GM18951 (cell line): ENCODE measurements at regions not wholly inside any gene's neighbourhood (a gene's known extent, or its start where the extent isn't known, plus 50 kb on each side); places are given as distances from the start of the nearest gene placed in this dataset.

Experiments
- POLR2A ChIP-seq: IDR thresholded peaks from 4 replicates; pipeline ENCODE4 v1.6.1; 2011; ENCODE audit warnings: mild to moderate bottlenecking; ENCODE audit not compliant: insufficient read length, insufficient read depth; ENCODE audit errors: extremely low read depth
- in situ Hi-C: fragments of 300-500 bp; cut with MboI; formaldehyde crosslinking; loops from one replicate; pipeline ENCODE4 v1.12.0; 2022; ENCODE audit warnings: low sequenced_read_pairs, mixed read lengths, inconsistent platforms; ENCODE audit not compliant: unreplicated experiment

DNA sequence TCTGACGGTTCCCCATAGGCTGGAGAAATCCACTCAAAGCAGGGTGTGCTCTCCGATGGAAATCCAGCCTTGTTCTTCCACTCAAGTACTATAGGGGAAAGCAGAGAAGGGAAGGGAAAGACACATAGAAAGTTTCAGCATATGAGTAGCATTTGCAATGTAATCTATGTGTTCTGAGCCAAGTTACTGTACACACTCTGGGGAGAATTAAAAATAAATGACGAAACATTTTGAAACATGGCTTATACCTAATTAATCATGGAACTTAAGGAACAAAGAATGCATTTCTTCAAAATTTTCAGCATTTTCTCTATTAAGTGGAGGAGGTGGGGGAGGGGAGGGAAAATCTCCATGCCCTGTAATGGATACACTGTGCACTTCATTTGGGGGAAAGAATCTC, 198.1 kb upstream of the HABP2 start:
- TF ChIP-seq POLR2A = no peak

DNA sequence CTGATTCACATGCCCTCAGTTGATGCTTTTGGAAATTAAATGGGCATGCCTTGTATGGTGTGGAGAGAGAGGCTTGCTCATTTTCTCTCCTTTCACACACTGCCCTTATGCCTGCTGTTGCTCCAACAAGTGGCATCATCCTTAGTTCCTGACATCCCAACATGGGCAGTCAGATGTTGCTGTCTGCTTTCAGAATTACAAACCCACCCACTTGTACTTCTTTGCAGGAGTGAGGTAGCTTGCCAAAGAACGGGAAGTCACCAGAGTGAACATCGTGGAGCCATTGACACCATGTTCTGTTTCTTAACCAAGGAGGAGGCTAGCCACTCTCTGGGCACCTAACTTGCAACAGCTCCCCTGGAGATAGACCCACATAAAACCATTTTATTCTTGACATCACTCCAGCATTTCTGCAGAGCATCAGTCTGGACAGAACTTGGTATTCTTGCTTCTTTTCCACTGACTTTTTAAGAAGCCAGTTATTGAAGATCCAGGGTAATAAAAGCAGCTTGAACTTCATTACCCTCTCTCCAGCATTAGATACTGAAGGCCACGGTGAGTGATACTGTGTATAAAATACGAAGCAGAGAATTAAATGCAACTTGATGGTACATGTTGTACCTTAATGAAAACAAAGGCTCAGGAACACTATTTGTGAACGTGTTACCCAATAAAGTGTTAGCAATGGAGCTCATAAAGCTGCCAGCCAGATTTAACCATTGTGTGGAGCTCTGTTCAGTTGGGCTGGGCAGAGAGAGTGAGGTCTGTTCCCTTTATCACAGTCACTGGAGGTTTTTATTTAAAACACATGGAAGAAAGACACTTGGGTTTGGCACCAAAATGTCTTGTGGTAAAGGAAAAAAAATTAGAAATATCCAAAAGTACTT, 195.8 kb upstream of the HABP2 start:
- TF ChIP-seq POLR2A = no peak
- in situ Hi-C loops = no loop called here

More for the DNA sequence above, 198.1 kb upstream of the HABP2 start:
- in situ Hi-C loops = no loop called here

DNA sequence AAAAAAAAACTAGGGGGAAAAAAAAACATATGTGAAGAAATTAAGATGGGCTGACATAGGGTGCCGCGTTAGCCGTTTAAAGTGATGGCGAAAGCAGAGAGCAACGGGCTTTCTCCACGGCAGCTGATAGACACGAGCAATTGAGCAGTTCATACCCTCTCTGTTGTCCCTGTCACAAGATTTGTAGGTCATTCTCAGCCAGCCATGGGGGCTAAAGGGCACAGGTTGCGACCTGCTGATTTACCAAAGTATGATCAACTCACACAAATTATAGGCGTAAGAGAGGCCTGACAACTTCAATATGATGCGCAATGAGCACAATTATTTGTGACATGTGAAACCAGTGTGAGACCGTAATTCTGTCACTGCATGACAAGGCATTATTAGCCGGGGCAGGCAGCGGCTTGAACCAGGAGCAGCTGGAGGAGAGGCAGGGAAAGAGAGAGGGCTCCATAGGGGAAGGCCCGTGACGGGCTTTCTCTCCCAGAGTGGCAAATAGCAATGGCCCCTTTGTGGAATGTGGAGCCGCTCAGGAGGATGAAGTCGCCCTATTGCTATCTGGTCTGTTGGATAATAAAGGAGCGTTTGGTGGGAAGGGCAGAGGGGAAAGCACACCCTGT, 195.1 kb upstream of the HABP2 start:
- no peak for TF ChIP-seq POLR2A

DNA sequence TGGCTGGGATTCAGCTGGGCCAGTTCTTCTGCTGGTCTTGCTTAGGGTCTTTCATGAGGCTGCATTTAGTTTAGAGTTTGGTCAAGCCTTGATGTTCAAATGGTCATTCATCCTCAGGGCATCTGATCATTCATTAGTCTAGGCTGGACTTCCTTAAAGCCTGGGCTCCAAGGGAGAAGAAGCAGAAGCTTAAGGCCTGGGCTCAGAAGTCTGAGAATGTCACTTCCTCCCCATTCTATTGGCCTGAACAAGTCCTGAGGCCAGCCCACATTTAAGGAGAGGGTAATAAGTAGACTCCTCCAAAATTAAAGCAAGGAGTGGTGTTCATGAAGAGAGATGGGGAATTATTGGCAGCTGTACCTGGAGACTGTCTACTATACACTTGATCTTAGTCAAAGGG, 193.2 kb upstream of the HABP2 start:
- no peak for TF ChIP-seq POLR2A
- in situ Hi-C loops = no loop called here

More for the DNA sequence above, 195.1 kb upstream of the HABP2 start:
- in situ Hi-C loops = no loop called here

DNA sequence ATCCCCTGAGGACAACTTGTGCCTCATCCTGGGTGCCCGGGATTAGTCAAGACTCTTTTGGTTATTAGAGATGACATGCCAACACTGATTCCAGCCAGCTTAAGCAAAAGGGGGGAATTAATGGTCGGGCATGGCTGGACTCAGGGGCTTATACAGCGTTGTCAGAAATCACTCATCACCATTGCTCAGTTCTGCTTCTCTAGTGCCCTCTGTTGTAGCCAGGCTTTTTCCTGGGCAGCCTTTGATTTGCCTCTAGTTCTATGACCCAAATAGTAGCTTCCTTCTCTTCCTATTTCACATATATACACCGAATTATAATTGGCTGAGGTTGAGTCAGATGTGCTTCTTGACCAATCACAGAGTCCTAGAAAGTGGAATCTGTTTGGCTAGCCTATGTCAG, 192.0 kb upstream of the HABP2 start:
- TF ChIP-seq POLR2A = no peak
- in situ Hi-C loops = no loop called here

- in situ Hi-C loops = no loop called here
Measured at GRCh38 chr10:113362645-113363091, 190.2 kb upstream of the HABP2 start.

GRCh38 chr10:113364227-113364626, 188.6 kb upstream of the HABP2 start:
- in situ Hi-C loops = no loop called here

More at GRCh38 chr10:113362645-113363091, 190.2 kb upstream of the HABP2 start:
- no peak for TF ChIP-seq POLR2A

DNA sequence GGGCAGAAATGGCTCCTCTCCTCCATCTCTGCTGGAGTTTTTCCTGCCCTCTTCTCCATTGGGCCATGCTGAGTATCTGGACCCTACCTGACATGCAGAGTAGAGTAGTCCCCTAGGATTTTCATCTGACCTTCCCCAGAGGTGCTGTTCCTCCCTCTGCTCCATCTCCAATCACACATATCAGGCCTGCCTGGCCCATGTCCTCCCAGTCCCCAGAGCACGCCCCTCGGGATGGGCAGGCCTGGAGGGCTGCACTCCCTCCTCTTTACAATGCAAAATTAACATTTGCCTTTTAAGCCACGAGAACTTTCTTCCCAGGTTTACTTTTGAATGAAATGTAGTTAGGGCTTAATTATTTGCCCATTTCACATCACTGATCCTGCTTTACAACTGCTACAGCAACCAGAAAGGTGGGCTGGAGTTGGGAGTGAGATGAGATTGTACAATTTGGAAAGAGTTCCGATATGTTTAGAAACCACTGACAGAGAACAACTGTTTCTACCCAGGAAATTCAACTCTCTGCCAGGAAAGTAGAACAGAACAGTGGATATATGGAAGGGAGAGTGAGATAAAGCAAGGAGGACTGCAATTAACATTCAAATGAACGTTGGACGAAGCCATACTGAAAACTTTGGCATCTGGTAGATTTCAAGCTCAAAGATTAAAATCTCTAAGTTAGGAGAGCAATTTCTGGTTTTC, 184.0 kb upstream of the HABP2 start:
- TF ChIP-seq POLR2A = no peak

More at GRCh38 chr10:113364227-113364626, 188.6 kb upstream of the HABP2 start:
- TF ChIP-seq POLR2A = no peak

DNA sequence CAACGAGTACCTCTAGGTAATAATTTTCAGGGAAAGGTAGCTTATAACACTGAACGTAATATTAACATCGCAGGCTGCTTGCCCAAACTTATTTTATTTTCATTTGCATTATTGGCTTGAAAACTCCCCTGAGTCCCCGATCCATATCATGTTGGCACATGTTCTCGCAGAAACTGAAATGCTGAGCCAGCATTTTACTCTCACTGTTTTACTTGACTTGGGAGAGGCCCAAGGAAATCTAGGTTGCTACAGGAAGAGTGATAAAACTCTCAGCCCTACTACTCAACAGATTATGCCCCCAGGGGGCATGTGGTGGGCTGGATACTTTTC, 183.5 kb upstream of the HABP2 start:
- in situ Hi-C loops = no loop called here
- no peak for TF ChIP-seq POLR2A

More for the DNA sequence above, 184.0 kb upstream of the HABP2 start:
- in situ Hi-C loops = no loop called here

- TF ChIP-seq POLR2A = no peak
- in situ Hi-C loops = loop anchor here (25.0 kb wide), 1 partner anchor 914 kb away; no protein-coding TSS in a partner anchor
Measured at GRCh38 chr10:113376428-113376827, 176.4 kb upstream of the HABP2 start.

GRCh38 chr10:113379091-113379490, 173.8 kb upstream of the HABP2 start:
- in situ Hi-C loops = loop anchor here (25.0 kb wide), 1 partner anchor 917 kb away; no protein-coding TSS in a partner anchor
- TF ChIP-seq POLR2A = no peak

GRCh38 chr10:113381416-113381815, 171.4 kb upstream of the HABP2 start:
- TF ChIP-seq POLR2A = no peak
- in situ Hi-C loops = loop anchor here (25.0 kb wide), 1 partner anchor 919 kb away; no protein-coding TSS in a partner anchor

DNA sequence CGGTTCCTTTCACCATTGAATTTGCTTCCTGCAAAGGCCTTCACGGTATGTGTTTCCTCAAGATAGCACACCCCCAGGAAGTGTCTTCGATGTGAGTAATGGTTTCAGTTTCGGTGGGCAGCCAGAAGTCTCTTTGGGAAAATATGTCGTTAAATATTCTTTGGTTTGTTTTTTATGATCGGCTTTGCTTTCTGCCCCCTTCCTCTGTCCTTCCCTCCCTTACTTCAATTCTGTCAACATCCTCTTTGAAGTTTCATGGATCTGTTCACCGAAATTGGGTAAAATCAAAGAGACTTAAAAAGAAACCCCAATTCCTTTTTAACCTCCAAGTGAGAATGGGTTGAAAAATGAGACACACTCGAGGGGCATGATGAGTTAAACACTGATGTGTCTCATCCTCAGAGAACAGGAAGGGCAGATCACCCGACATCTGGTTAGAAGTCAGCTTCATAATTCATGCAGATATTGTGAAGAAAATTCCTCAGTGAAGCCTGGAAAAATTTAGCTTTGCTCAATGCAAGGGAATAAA, 170.8 kb upstream of the HABP2 start:
- TF ChIP-seq POLR2A = no peak
- in situ Hi-C loops = loop anchor here (25.0 kb wide), 1 partner anchor 920 kb away; no protein-coding TSS in a partner anchor
